A549 (cell line): ENCODE measurements at regions not wholly inside any gene's neighbourhood (a gene's known extent, or its start where the extent isn't known, plus 50 kb on each side); places are given as distances from the start of the nearest gene placed in this dataset.

Experiments
- ATAC-seq, 2 experiments: fragments of 200-7000 bp in 1 of 2; fragments of >200 bp in 1 of 2; cut with Nextera tagmentation in 1 of 2; cut with Tn5 transposase in 1 of 2; 3 replicates each; pipeline versions ENCODE4 v1.8.0 to v1.9.1; 2018 to 2020; ENCODE audit warnings: mild to moderate bottlenecking in 1 of 2, moderate library complexity in 1 of 2
- CTCF ChIA-PET: fragments of 300-600 bp; sonication (Branson Sonifier 250); formaldehyde crosslinking; extraction: SDS; loops from one replicate; lab custom pipeline; 2021; ENCODE audit warnings: antibody characterized with exemption, inconsistent platforms; lab: Yijun Ruan, JAX
- POLR2A ChIA-PET: fragments of 350-600 bp; formaldehyde crosslinking; extraction: SDS; loops from one replicate; lab custom pipeline; 2021; ENCODE audit warnings: antibody characterized with exemption, inconsistent platforms; lab: Yijun Ruan, JAX
- DNase-seq, 2 experiments: peaks; one replicate each; pipeline versions ENCODE4 v3.0.0 to v3.0.0-alpha.2; 2011 to 2016; ENCODE audit warnings: low read depth in 1 of 2, low spot score in 1 of 2
- FAIRE-seq: peaks from 2 replicates; lab custom pipeline; 2011; peaks lifted over from hg19 to GRCh38; lab: Jason Lieb, UNC
- H3K27ac ChIP-seq, 2 experiments: fragments of >200 bp; sonication (Bioruptor Twin); formaldehyde crosslinking; 3 replicates each; pipeline ENCODE4 v1.5.1; 2016 to 2017
- H3K4me1 ChIP-seq: fragments of >200 bp; sonication (Bioruptor Twin); formaldehyde crosslinking; 3 replicates; pipeline ENCODE4 v1.6.1; 2016
- H3K4me2 ChIP-seq: fragments of >200 bp; sonication (Bioruptor Twin); formaldehyde crosslinking; 3 replicates; pipeline ENCODE4 v1.6.1; 2016
- H3K4me3 ChIP-seq: fragments of >200 bp; sonication (Bioruptor Twin); formaldehyde crosslinking; 3 replicates; pipeline ENCODE4 v1.5.1; 2016
- H3K9me3 ChIP-seq: fragments of >200 bp; sonication (Bioruptor Twin); formaldehyde crosslinking; 3 replicates; pipeline ENCODE4 v1.6.1; 2016
- BHLHE40 ChIP-seq: IDR thresholded peaks from 2 replicates; pipeline ENCODE4 v1.6.1; 2012; ENCODE audit warnings: low read depth, low read length, inconsistent platforms
- CBX8 ChIP-seq: fragments of 200-600 bp; sonication (generic); IDR thresholded peaks from 2 replicates; pipeline ENCODE4 v1.6.1; 2016
- CEBPB ChIP-seq, 2 experiments: fragments of >200 bp in 1 of 2; sonication (Bioruptor Twin) in 1 of 2; formaldehyde crosslinking in 1 of 2; IDR thresholded peaks; 2 replicates each; pipeline ENCODE4 v1.6.1; 2012 to 2016
- CHD2 ChIP-seq: fragments of 150-350 bp; IDR thresholded peaks from 2 replicates; pipeline ENCODE4 v1.6.1; 2014; ENCODE audit warnings: low read length; ENCODE audit not compliant: partially characterized antibody
- CHD4 ChIP-seq: fragments of 200-600 bp; sonication (generic); IDR thresholded peaks from 2 replicates; pipeline ENCODE4 v1.6.1; 2016; ENCODE audit warnings: antibody characterized with exemption, mild to moderate bottlenecking, borderline replicate concordance
- CTCF ChIP-seq: fragments of >200 bp; sonication (Bioruptor Twin); formaldehyde crosslinking; IDR thresholded peaks from 3 replicates; pipeline ENCODE4 v1.5.1; 2016
- EHF ChIP-seq: fragments of 250-450 bp; sonication (Bioruptor Pico); IDR thresholded peaks from 2 replicates; pipeline ENCODE4 v1.5.0; 2020; ENCODE audit warnings: mild to moderate bottlenecking
- EHMT2 ChIP-seq: fragments of 200-600 bp; sonication (generic); IDR thresholded peaks from 2 replicates; pipeline ENCODE4 v1.6.1; 2016; ENCODE audit warnings: antibody characterized with exemption, low read depth, mild to moderate bottlenecking, moderate library complexity
- EP300 ChIP-seq, 2 experiments: fragments of >200 bp; sonication (Bioruptor Twin); formaldehyde crosslinking; IDR thresholded peaks; 2 replicates in 1 of 2; 3 replicates in 1 of 2; pipeline ENCODE4 v1.6.1; 2016 to 2017
- FOSB ChIP-seq: fragments of 250-450 bp; sonication (Bioruptor Pico); IDR thresholded peaks from 2 replicates; pipeline ENCODE4 v1.5.0; 2020; ENCODE audit warnings: mild to moderate bottlenecking, moderate library complexity
- FOSL2 ChIP-seq, 2 experiments: fragments of 450-650 bp in 1 of 2; fragments of >200 bp in 1 of 2; sonication (Bioruptor Twin) in 1 of 2; formaldehyde crosslinking; IDR thresholded peaks; 2 replicates each; pipeline versions ENCODE4 v1.5.0 to v1.6.1; 2016 to 2020; ENCODE audit warnings: mild to moderate bottlenecking in 1 of 2, moderate library complexity in 1 of 2
- GATA3 ChIP-seq: IDR thresholded peaks from 2 replicates; pipeline ENCODE4 v1.6.1; 2012; ENCODE audit warnings: borderline replicate concordance
- HDAC2 ChIP-seq: fragments of 200-600 bp; sonication (generic); IDR thresholded peaks from 2 replicates; pipeline ENCODE4 v1.6.1; 2016
- HOXA7 ChIP-seq: fragments of 250-450 bp; sonication (Bioruptor Pico); IDR thresholded peaks from 2 replicates; pipeline ENCODE4 v1.5.0; 2020; ENCODE audit warnings: mild to moderate bottlenecking, moderate library complexity
- HOXB13 ChIP-seq: fragments of 250-450 bp; sonication (Bioruptor Pico); IDR thresholded peaks from 2 replicates; pipeline ENCODE4 v1.5.0; 2020; ENCODE audit warnings: low read depth, mild to moderate bottlenecking, moderate library complexity
- HOXB5 ChIP-seq: fragments of 250-450 bp; sonication (Bioruptor Pico); IDR thresholded peaks from 2 replicates; pipeline ENCODE4 v1.5.0; 2020; ENCODE audit warnings: mild to moderate bottlenecking, moderate library complexity
- KDM1A ChIP-seq: fragments of 200-600 bp; sonication (generic); IDR thresholded peaks from 2 replicates; pipeline ENCODE4 v1.6.1; 2016; ENCODE audit warnings: low read depth, mild to moderate bottlenecking
- MAX ChIP-seq: IDR thresholded peaks from 2 replicates; pipeline ENCODE4 v1.6.1; 2012
- MAZ ChIP-seq: fragments of 150-350 bp; IDR thresholded peaks from 2 replicates; pipeline ENCODE4 v1.6.1; 2014; ENCODE audit warnings: antibody characterized with exemption, low read depth, low read length, borderline replicate concordance
- NPAS2 ChIP-seq: fragments of 250-450 bp; sonication (Bioruptor Pico); IDR thresholded peaks from 2 replicates; pipeline ENCODE4 v1.8.0; 2022; ENCODE audit warnings: mild to moderate bottlenecking, moderate library complexity, borderline replicate concordance
- PBX3 ChIP-seq: IDR thresholded peaks from 2 replicates; pipeline ENCODE4 v1.6.1; 2012
- PHF8 ChIP-seq: fragments of 200-600 bp; sonication (generic); IDR thresholded peaks from 2 replicates; pipeline ENCODE4 v1.6.1; 2016; ENCODE audit warnings: low read depth, mild to moderate bottlenecking, antibody characterized with exemption, moderate library complexity, borderline replicate concordance
- RAD21 ChIP-seq, 2 experiments: fragments of >200 bp in 1 of 2; sonication (Bioruptor Twin) in 1 of 2; formaldehyde crosslinking in 1 of 2; IDR thresholded peaks in 1 of 2; conservative IDR thresholded peaks in 1 of 2; 2 replicates in 1 of 2; 3 replicates in 1 of 2; pipeline ENCODE4 v1.6.1; 2012 to 2018; ENCODE audit warnings: inconsistent platforms in 1 of 2
- RNF2 ChIP-seq: fragments of 200-600 bp; sonication (generic); IDR thresholded peaks from 2 replicates; pipeline ENCODE4 v1.6.1; 2016; ENCODE audit warnings: low read depth, mild to moderate bottlenecking, antibody characterized with exemption, moderate library complexity, borderline replicate concordance
- SREBF2 ChIP-seq: fragments of 450-650 bp; IDR thresholded peaks from 2 replicates; pipeline ENCODE4 v1.6.1; 2014; ENCODE audit warnings: mild to moderate bottlenecking, moderate library complexity
- TFCP2L1 ChIP-seq: fragments of 250-450 bp; sonication (Bioruptor Pico); IDR thresholded peaks from 2 replicates; pipeline ENCODE4 v1.5.0; 2021; ENCODE audit warnings: mild to moderate bottlenecking
- USF2 ChIP-seq: fragments of 450-650 bp; IDR thresholded peaks from 2 replicates; pipeline ENCODE4 v1.6.1; 2014; ENCODE audit warnings: antibody characterized with exemption
- ZSCAN20 ChIP-seq: fragments of 250-450 bp; sonication (Bioruptor Pico); IDR thresholded peaks from 2 replicates; pipeline ENCODE4 v1.8.0; 2022; ENCODE audit warnings: mild to moderate bottlenecking, moderate library complexity
- WGBS: methylation state at CpG from one replicate; pipeline ENCODE4 v1.1.6; 2017; ENCODE audit errors: missing lambda C conversion rate; 5-methylcytosine and 5-hydroxymethylcytosine counted together
- TF ChIP-seq, protein P1 (sequence below): fragments of 250-450 bp; sonication (Bioruptor Pico); IDR thresholded peaks from 2 replicates; pipeline ENCODE4 v1.5.0; 2021; ENCODE audit warnings: mild to moderate bottlenecking, moderate library complexity, borderline replicate concordance

GRCh38 chr9:106639873-106640568, 222.9 kb upstream of the ZNF462 start:
- TF ChIP-seq HOXA7 (CRISPR knock-in tag) (no peak), RAD21 (conservative IDR thresholded peaks at IDR 0.05 in 1 of 2, IDR thresholded peaks at IDR 0.05 in 1 of 2) (no peak), CHD2 (no peak), MAX (no peak), GATA3 (no peak), CBX8 (no peak), HDAC2 (no peak), RNF2 (no peak), EP300 (IDR thresholded peaks at IDR 0.05) (no peak), HOXB13 (CRISPR knock-in tag) (no peak), HOXB5 (CRISPR knock-in tag) (no peak), TFCP2L1 (CRISPR knock-in tag) (no peak), ZSCAN20 (CRISPR knock-in tag) (no peak), PHF8 (no peak), FOSB (CRISPR knock-in tag) (no peak), CEBPB (IDR thresholded peaks at IDR 0.05) (no peak), USF2 (no peak), FOSL2 (IDR thresholded peaks at IDR 0.05) (no peak), FOSL2 (CRISPR knock-in tag; IDR thresholded peaks at IDR 0.05) (no peak)
- TF ChIP-seq, protein P1, sequence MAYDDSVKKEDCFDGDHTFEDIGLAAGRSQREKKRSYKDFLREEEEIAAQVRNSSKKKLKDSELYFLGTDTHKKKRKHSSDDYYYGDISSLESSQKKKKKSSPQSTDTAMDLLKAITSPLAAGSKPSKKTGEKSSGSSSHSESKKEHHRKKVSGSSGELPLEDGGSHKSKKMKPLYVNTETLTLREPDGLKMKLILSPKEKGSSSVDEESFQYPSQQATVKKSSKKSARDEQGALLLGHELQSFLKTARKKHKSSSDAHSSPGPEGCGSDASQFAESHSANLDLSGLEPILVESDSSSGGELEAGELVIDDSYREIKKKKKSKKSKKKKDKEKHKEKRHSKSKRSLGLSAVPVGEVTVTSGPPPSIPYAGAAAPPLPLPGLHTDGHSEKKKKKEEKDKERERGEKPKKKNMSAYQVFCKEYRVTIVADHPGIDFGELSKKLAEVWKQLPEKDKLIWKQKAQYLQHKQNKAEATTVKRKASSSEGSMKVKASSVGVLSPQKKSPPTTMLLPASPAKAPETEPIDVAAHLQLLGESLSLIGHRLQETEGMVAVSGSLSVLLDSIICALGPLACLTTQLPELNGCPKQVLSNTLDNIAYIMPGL: no peak
- no peak for FAIRE-seq
- Histone ChIP-seq H3K4me2 (no peak overlapping the region), H3K27ac (no peak overlapping the region), H3K4me1 (no peaks in the 10 kb centered on the region), H3K9me3 (no peaks in the 10 kb centered on the region), H3K4me3 (no peak overlapping the region)
- WGBS: 24% methylated on average over 4 of the region's 4 CpGs
- POLR2A ChIA-PET: no interaction called here
- no peak for DNase-seq
- CTCF ChIA-PET: no interaction called here
- no peak for ATAC-seq

DNA sequence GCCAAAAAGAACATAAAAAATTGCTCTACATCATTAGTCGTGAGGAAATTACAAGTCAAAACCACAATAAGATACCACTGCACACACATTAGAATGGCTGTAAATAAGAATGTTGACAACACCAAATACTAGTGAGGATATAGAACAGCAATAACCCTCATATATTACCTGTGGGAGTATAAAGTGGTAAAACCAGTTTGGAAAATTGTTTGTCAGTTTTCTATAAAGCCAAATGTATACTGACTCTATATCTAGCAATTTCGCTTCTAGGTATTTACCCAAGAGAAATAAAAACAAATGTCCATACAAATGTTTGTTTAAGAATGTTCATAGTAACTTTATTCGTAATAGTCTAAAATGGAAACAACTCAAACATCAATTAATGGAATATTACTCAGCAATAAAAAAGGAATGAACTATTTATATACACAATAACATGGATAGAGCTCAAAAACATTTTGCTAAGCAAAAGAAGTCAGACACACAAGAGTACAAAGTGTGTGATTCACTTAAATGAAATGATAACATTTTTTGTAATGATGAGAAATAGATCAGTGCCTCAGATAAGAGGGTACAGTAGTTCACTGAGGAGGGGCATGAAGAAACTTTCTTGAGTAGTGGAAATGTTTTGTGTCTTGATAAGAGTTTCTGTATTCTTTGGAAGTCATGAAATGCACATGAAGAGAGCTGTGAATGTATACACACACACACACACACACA, 219.6 kb upstream of the ZNF462 start:
- ATAC-seq (no peak), DNase-seq (no peak), FAIRE-seq (no peak)
- ChIA-PET POLR2A (no interaction called here), CTCF (no interaction called here)
- Histone ChIP-seq H3K27ac (no peak overlapping the region), H3K9me3 (no peaks in the 10 kb centered on the region), H3K4me3 (no peak overlapping the region), H3K4me2 (no peak overlapping the region), H3K4me1 (no peaks in the 10 kb centered on the region)
- TF ChIP-seq KDM1A (no peak), ZSCAN20 (CRISPR knock-in tag) (no peak), GATA3 (no peak), MAZ (no peak), TFCP2L1 (CRISPR knock-in tag) (no peak), CHD2 (no peak), SREBF2 (no peak), BHLHE40 (no peak), EHF (CRISPR knock-in tag) (no peak), CTCF (no peak), NPAS2 (CRISPR knock-in tag) (no peak), CHD4 (no peak), PBX3 (no peak), EHMT2 (no peak), PHF8 (no peak)
- TF ChIP-seq, protein P1: no peak
- 21% methylated on average over 3 of the region's 3 CpGs for WGBS
